ENCODE measurements at regions not wholly inside any gene's neighbourhood (a gene's known extent, or its start where the extent isn't known, plus 50 kb on each side); places are given as distances from the start of the nearest gene placed in this dataset.

DNA sequence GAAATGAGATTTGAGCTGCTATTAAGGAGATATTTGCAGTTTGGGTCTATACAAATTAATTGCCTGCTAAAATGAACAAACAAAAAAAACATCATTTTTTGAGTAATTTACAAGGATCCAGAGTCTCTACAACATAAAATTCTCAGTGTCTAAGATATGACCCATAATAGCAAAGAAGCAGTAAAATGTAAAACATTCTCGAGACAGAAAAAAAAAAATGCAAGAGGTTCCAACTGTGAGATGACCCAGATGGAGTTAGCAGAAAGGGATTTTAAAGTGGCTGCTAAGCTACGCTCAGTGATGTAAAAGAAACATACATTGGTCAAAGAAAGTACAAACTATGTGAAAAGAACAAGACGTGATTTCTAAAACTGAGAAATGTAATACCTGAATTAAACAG, 471.0 kb downstream of the SH2D4B start:
- H4K20me1 ChIP-seq (ENCODE audit: control insufficient read depth, extremely low read depth, insufficient read depth, low read length) = no peaks in the 10 kb centered on the region
- no peak overlapping the region for H3K9ac ChIP-seq (ENCODE audit: insufficient read depth, low read length)
- no peaks in the 10 kb centered on the region for H3K36me3 ChIP-seq (ENCODE audit: control insufficient read depth, insufficient read depth, low read length)
- no peak overlapping the region for H3K4me3 ChIP-seq (replicated peaks in 1 of 4; ENCODE audit: control extremely low read depth in 1 of 4, insufficient read depth in 1 of 4, low read depth in 3 of 4, low read length in 4 of 4)
- H3K79me2 ChIP-seq (ENCODE audit: control insufficient read depth, insufficient read depth, low read length) = no peaks in the 10 kb centered on the region
- no peak overlapping the region for H3K4me2 ChIP-seq (ENCODE audit: extremely low read depth, insufficient read depth, low read length)
- no peak overlapping the region for H2AFZ ChIP-seq (ENCODE audit: low read length)
- no peaks in the 10 kb centered on the region for H3K27me3 ChIP-seq (ENCODE audit: control insufficient read depth, insufficient read depth, low read length)
- TF ChIP-seq EZH2 (IDR thresholded peaks at IDR 0.05; ENCODE audit: low read length, missing control alignments) = no peak
- TF ChIP-seq, protein P1, sequence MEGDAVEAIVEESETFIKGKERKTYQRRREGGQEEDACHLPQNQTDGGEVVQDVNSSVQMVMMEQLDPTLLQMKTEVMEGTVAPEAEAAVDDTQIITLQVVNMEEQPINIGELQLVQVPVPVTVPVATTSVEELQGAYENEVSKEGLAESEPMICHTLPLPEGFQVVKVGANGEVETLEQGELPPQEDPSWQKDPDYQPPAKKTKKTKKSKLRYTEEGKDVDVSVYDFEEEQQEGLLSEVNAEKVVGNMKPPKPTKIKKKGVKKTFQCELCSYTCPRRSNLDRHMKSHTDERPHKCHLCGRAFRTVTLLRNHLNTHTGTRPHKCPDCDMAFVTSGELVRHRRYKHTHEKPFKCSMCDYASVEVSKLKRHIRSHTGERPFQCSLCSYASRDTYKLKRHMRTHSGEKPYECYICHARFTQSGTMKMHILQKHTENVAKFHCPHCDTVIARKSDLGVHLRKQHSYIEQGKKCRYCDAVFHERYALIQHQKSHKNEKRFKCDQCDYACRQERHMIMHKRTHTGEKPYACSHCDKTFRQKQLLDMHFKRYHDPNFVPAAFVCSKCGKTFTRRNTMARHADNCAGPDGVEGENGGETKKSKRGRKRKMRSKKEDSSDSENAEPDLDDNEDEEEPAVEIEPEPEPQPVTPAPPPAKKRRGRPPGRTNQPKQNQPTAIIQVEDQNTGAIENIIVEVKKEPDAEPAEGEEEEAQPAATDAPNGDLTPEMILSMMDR (conservative IDR thresholded peaks at IDR 0.05 in 1 of 2, IDR thresholded peaks at IDR 0.05 in 1 of 2; ENCODE audit: low read depth in 1 of 2, low read length in 2 of 2) = no peak
- no peaks in the 10 kb centered on the region for H3K9me3 ChIP-seq (ENCODE audit: control insufficient read depth, insufficient read depth, low read depth, low read length)
- no peaks in the 10 kb centered on the region for H3K4me1 ChIP-seq (ENCODE audit: control insufficient read depth, extremely low read depth, insufficient read depth, low read length)
- no peak for DNase-seq (ENCODE audit: low read depth in 2 of 2)
- no peak overlapping the region for H3K27ac ChIP-seq (ENCODE audit: insufficient read depth, low read length)

GRCh38 chr10:81009296-81009695, 471.6 kb downstream of the SH2D4B start:
- no peaks in the 10 kb centered on the region for H3K79me2 ChIP-seq (ENCODE audit: control insufficient read depth, insufficient read depth, low read length)
- H3K27me3 ChIP-seq (ENCODE audit: control insufficient read depth, insufficient read depth, low read length) = no peaks in the 10 kb centered on the region
- H3K9me3 ChIP-seq (ENCODE audit: control insufficient read depth, insufficient read depth, low read depth, low read length) = no peaks in the 10 kb centered on the region
- no peaks in the 10 kb centered on the region for H3K36me3 ChIP-seq (ENCODE audit: control insufficient read depth, insufficient read depth, low read length)
- H3K9ac ChIP-seq (ENCODE audit: insufficient read depth, low read length) = no peak overlapping the region
- no peaks in the 10 kb centered on the region for H3K4me1 ChIP-seq (ENCODE audit: control insufficient read depth, extremely low read depth, insufficient read depth, low read length)
- H3K4me3 ChIP-seq (replicated peaks in 1 of 4; ENCODE audit: control extremely low read depth in 1 of 4, insufficient read depth in 1 of 4, low read depth in 3 of 4, low read length in 4 of 4) = no peak overlapping the region
- H3K4me2 ChIP-seq (ENCODE audit: extremely low read depth, insufficient read depth, low read length) = no peak overlapping the region
- H4K20me1 ChIP-seq (ENCODE audit: control insufficient read depth, extremely low read depth, insufficient read depth, low read length) = no peaks in the 10 kb centered on the region
- no peak for TF ChIP-seq EZH2 (IDR thresholded peaks at IDR 0.05; ENCODE audit: low read length, missing control alignments)
- TF ChIP-seq, protein P1 (conservative IDR thresholded peaks at IDR 0.05 in 1 of 2, IDR thresholded peaks at IDR 0.05 in 1 of 2; ENCODE audit: low read depth in 1 of 2, low read length in 2 of 2) = no peak
- DNase-seq (ENCODE audit: low read depth in 2 of 2) = no peak
- no peak overlapping the region for H2AFZ ChIP-seq (ENCODE audit: low read length)
- H3K27ac ChIP-seq (ENCODE audit: insufficient read depth, low read length) = no peak overlapping the region

DNA sequence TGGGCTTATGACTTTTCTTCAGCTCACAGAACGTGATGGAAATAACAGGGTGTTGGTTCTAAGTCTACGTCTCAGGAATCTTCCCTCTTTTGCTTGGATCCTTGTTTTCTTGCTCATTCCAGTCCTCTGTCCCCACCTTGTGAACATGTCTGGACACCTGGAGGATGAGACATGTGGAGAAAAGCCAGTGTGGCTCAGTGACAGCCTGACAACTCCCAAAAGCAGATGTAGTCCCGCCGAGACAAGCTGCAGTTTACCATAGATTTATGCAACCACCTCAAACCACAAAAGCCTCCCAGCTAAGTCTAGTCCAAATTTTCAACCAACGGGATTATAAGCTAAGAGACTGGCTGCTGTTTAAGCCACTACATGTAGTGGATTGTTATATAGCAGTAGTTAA, 476.1 kb downstream of the SH2D4B start:
- Histone ChIP-seq H3K36me3 (ENCODE audit: control insufficient read depth, insufficient read depth, low read length) (no peaks in the 10 kb centered on the region), H3K27me3 (ENCODE audit: control insufficient read depth, insufficient read depth, low read length) (no peaks in the 10 kb centered on the region), H3K9ac (ENCODE audit: insufficient read depth, low read length) (no peak overlapping the region), H3K4me1 (ENCODE audit: control insufficient read depth, extremely low read depth, insufficient read depth, low read length) (no peaks in the 10 kb centered on the region), H3K79me2 (ENCODE audit: control insufficient read depth, insufficient read depth, low read length) (no peaks in the 10 kb centered on the region), H4K20me1 (ENCODE audit: control insufficient read depth, extremely low read depth, insufficient read depth, low read length) (no peaks in the 10 kb centered on the region), H3K4me2 (ENCODE audit: extremely low read depth, insufficient read depth, low read length) (no peak overlapping the region), H3K4me3 (replicated peaks in 1 of 4; ENCODE audit: control extremely low read depth in 1 of 4, insufficient read depth in 1 of 4, low read depth in 3 of 4, low read length in 4 of 4) (no peak overlapping the region), H2AFZ (ENCODE audit: low read length) (no peak overlapping the region), H3K9me3 (ENCODE audit: control insufficient read depth, insufficient read depth, low read depth, low read length) (no peaks in the 10 kb centered on the region), H3K27ac (ENCODE audit: insufficient read depth, low read length) (no peak overlapping the region)
- no peak for TF ChIP-seq EZH2 (IDR thresholded peaks at IDR 0.05; ENCODE audit: low read length, missing control alignments)
- TF ChIP-seq, protein P1 (conservative IDR thresholded peaks at IDR 0.05 in 1 of 2, IDR thresholded peaks at IDR 0.05 in 1 of 2; ENCODE audit: low read depth in 1 of 2, low read length in 2 of 2) = no peak
- no peak for DNase-seq (ENCODE audit: low read depth in 2 of 2)

All from fibroblast of lung (primary cell).